Suppressor macrophage (primary cell): ENCODE measurements at regions not wholly inside any gene's neighbourhood (a gene's known extent, or its start where the extent isn't known, plus 50 kb on each side); places are given as distances from the start of the nearest gene placed in this dataset.
"Not testable (repeated sequence)": the region's sequence is repeated elsewhere in the genome, so short reads cannot be mapped to it uniquely, and the experiment has no call there.

Experiments used
- DNase-seq, 4 experiments: peaks; one replicate each; pipeline ENCODE4 v3.0.0-alpha.2; 2020 to 2022

DNA sequence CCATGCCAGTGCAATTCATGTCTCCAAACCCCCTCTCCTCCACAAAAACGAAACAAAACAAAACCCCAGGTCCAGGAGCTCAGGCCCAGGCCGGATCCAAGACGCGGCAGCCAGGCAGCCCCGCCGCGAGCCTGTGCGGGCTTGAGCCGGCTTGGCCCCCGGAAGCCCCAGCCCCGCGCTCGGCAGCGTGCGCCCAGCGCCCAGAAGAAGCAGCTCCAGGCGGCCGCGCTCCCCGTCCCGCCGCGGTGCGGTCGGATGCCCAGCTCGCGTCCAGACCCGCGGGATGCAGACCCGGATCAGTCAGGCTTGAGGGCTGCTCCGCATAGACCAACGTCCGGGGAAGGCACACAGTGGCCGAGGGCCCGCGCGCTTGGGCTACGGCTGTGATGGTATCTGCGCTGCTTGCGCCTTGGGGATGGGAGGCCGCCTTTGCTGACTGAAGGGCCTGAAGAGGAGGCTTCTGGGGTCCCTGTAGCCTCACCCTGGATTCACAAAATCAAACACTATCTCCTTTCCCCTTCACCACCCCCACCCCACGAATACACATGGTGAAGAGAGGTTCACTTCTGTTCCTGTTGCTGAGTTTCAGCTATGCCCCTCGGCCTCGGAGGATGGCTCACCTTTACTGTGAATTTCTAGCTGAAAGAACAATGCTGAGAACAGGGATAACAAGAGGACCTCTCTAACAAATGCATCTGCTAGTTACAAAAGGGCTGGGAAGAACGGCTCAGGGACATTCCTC, 79.9 kb upstream of the EN2 start:
- DNase-seq, result peak in 1 of 4 experiments; percentile 36

- DNase-seq, result no peak
These were observed 79.4 kb upstream of the EN2 start for GRCh38 chr7:155378580-155378934.

DNA sequence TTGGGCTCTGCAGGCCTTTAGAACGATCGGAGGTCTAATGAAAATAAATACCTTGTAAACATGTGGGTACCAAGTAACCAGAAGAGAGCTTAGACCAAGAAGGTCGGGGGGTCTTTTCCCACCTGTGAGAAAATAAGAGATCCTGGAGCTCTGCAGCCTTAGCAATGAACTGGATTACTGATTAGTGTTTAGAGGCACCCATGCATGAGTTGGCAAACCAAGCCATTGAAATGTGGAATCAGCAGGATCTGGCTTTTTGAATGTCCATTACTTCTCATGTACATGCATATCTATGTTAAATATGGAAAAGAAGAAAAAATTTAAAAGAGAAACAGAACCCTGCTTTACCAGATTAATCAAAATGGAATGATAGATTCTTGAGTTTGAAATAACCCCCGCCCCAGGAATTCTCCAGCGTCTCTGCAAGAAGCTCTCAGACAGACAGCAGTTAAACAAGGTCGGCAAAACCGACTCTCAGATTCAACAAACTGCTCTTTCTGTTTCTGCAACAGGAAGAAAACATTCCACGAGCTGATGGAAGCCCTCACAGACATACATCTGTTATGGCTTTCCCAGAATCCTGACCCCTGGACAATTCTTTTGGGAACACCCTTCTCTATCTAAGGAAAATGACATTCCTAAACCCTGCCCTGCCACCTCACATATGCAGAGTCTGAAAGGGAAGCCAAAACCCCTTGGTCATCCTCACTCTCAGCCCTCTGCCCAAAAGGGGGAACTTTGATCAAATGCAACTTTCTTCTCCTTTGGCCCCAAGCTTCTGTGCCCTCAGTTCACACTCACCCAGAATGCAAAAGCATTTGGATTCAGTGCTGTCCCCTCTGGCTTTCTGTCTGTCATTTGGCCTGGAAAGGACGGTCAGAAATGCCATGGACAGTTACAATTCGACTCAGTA, 78.7 kb upstream of the EN2 start:
- peak in 2 of 4 experiments; percentile 15 to 28 for DNase-seq

- DNase-seq, result peak; percentile 73 to 87 (median 82)
These were observed 77.6 kb upstream of the EN2 start for GRCh38 chr7:155380221-155380861.

DNA sequence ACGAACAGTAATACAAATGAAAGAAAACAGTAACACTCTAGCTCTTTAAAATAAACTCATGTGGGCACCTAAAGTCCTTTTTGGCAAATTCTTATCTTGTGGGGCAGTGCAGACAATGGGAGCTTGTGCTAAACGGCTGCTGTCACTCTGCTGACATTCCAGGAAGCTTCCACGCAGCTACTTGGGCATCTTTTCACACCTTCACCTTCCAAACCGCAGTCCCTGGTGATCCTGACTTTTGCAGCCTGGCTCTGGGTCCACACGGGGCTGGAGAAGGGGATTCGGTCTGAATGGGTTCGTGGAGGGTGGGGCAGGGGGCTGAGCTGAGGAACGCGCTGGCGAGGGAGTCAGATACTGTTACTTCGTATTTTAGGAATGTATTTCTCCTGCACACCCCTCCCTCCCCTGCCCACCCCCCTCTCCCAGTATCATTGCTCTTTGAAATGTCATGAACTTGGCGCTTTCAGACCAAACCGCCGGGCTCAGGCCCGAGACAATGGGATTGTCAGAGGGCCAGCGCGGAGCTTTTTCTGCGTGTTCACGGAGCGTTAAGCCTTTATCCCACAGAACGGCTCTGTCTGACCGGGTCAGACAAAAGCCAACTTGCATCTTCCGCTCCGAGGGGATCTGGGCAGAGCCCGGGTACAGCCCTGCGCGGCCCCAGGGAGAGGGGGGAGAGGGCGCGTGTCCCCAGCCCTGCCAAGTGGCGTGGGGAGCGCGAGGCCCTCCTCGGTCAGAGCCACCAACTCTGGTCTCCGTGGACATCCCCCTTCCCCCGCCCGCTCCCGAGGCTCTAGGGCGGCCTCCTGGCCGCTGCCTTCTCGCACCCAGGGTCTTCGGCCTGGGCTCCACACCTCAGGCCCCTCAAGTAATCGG, 76.7 kb upstream of the EN2 start:
- no peak for DNase-seq

DNA sequence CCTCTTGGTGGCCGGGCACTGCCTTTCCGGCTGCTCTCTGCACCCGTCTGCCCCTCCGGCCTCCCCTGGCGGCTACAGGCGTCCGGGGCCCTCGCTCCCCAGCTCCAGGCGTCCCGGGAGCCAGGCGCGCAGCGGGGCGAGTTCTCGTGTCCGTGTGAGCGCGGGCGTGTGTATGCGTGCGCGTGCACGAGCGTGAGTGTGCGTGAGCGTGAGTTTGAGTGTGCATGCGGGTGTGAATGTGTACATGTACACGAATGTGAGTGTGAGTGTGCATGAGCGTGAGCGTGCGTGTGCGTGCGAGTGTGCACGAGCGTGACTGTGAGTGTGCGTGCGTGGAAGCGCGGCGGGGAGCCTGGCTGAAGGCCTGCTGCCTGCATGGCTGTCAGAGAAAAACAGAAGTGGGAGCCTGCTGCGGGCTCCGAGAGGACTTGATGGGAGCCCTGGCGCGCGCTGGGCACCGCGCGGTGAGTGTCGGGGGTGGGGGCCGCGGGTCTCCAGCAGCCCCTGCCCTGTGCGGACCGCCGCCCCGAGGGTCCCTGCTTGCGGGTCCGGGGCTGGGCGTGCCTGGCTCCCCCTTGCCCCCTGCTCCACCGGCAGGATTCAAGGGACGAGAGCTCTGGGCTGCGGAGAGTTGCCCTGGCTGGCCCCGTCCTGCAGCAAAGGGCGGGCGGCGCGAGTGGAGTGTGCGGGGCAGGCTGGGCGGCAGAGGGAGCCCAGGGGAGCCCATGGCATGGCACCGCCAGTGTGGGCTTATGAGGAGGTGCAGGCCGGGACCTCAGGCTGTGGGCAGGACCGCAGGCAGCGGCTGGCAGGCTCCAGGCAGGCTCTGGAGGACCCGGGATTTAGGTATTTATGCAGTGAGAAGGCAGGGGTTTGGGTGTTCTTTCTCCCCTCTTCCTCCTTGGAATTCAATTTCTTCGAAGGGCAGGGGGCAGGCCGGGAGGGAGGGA, 75.8 kb upstream of the EN2 start:
- DNase-seq, result peak; percentile 19 to 64 (median 54)

DNA sequence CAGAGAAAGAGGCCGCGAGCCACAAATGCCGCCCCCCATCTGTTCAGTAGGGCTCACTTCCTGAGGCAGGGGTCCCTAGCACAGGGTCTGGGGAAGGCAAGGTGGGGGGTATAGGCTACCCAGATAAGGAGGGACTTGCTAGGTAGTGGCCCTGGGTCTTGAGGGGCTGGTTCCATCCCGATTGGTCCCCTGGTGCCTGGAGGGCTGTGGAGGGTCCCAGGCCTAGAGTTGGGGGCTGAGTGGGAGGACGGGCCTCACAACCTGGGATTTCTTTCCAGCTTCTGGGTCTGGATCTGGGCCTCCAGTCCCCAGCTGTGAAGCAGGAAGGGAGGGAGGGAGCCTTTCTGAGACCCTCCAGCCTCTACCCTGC, 75.1 kb upstream of the EN2 start:
- no peak for DNase-seq

DNA sequence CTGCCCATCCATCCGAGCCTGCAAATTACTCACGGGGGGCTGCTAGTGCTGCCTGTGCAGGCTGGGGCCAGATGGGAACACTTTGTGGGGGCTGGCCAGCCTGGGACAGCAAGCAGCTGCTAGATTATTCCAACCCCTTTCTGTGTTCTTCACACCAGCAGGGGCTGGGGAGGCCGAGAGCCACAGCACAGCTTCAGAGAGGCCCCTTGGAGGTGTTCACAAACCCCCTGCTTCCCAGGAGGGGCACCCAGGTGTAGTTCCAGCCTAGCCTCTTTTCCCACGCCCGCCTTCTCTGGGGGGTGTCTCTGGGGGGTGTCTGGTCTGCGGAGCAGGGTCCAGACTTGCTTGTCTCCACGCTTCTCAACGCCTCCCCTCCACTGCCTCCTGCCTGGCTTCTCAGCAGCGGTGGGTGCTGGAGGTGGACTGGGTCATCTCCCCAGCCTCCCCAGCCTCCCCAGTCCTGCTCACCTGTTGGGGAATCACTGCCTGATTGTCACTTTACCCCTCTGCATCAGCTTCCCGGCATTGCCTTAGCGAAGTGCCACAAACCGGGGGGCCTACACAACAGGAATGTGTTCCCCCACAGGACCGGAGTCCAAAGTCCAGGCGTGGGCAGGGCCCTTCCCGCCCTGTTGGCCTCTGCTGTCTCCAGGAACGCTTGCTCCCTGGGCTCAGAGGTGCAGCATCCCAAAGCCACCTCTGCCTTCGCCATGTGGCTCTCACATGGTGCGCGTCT, 74.0 kb upstream of the EN2 start:
- DNase-seq, result no peak

DNA sequence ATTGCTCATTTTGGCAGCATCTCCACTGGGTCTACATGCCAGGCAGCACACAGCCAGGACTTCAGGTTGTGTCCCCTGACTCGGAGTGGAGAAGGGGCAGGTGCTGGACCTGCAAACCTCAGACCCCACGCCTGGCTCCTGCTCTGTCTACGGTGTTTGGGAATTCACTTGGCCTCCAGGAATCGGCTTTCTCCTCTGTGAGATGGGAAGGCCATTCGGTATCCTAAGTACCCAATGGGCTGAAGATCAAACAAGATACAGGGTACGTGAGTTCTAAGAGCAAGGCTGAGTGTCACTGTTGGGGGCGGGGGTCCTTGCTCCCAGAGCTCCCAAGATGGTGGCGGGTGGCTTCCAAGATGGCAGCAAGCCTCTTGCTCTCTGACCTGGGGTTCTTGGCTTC, 73.2 kb upstream of the EN2 start:
- no peak for DNase-seq

- DNase-seq, result not testable (repeated sequence)
These were observed 72.7 kb upstream of the EN2 start for GRCh38 chr7:155385182-155385581.

DNA sequence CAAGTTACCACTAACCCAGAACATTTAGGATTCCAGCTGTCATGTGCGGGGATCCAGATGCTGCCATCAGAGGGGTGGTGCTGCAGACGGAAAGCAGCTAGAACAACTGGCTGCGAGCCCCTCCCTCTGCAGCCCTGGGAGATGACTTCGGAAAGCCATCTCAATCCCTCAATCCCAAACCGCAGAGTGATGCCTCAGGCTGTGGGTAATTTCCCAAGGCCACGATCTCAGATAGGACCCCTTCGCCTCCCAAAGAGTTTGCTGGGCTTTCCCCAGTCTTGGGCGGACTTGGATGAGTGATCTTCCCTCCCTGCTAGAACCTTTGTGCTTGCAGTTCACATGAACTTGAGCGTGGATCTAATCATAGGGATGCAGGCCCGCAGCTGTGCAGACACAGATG, 71.3 kb upstream of the EN2 start:
- no peak for DNase-seq

- DNase-seq, result no peak
These were observed 70.8 kb upstream of the EN2 start for GRCh38 chr7:155387066-155387620.

GRCh38 chr7:155388561-155388960, 69.4 kb upstream of the EN2 start:
- DNase-seq, result no peak

DNA sequence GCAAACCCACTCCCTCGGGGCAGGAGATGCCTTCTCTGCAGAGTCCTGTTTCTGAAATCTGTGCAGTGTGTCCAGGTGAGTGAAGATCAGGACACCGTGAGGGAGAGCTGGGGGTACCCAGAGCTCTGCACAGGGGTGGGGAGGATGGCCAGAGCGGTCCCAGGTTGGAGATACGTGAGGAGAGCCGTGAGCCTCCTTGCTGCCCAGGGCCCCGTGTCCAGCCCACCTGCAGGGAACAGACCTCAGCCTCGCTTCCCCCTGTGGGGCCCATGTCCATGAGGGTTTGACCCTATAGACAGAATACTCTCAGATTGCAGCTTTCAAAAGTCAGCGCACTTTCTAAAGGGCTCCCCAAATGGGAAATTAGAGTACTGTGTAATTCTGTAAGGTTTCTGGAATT, 66.5 kb upstream of the EN2 start:
- DNase-seq, result no peak

DNA sequence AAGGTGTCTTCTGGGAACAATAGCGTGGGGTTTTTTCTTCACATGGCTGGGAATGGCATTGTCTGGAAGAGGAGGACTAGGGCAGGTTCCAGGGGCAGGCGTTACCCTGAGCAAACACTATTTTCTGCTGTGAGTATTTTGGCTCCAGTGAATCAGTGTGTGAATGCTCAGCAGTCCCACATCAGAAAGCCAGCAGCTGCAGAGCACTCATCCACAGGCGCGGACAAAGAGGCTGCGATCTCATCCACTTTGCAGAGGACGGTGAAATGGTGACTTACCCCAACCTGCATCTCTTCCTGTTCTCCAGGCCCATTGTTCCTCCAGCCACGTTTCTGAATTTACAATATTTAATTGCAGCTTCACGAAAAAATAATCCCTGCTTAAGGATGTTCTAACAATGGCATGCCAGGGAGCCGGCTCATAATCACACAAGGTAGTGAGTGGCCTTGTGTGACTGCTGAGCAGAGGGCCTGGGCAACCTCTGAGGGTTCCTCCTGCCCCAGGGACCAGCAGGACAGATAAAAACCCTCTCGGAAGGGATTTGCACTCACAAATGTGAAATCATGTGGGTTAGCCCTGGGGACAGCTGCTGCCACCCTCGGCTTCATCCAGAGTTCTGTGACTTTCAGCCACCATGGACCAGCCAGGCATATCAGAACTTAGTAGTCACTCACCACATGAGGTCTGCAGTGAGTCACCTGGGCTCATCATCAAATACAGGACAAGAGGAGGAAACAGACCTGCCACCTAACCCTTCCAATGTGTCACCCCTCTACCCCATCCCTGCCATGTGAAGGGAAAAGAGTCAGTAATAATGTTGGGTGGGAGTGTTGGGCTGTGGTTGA, 65.0 kb upstream of the EN2 start:
- DNase-seq, result no peak

DNA sequence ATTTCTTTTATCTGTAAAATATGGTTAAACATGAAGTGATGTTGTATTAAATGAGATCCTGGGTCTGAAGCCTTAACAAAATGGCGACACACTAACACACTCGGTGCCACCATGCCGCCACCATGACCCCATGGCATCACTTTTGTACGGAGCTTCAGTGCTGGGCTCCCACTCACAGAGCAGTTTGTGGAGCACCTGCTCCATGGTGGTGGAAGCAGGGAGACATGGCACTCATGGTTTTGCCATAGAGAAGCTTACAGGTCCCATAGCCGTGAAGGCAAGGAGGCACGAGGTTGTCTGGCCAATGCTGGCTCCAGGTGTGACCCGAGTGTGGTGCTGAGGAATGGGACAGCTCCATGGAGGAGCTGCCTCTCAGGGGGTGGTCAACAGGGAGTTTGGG, 63.5 kb upstream of the EN2 start:
- DNase-seq, result no peak

DNA sequence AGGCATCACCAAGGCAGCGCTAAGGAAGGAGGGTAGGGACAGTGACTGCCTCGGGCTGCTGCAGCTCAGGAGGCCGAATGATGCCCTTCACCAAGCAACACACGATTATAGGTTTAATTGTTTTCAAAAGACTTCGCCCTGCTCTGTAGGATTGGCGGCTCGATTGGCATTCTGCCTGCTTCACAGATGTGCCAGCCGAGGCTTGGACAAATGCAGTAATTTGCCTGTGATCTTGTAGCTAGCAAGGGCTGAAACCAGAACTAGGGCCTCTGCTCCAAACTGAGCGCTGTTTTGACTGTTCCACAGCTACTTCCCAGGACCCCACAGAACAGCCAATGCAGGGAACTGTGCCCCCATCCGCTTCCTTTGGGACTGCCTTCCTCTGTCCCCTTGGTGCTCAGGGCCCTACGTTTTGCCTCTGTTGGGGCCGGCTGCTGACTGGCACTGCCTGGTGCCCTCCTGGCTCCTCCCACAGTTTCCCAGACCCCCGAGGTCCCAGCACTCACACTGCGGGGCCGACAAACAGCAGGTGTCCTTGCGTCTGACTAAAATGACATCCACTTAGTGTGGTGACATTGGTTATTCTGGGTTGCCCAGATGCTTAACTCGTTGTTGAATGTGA, 62.6 kb upstream of the EN2 start:
- DNase-seq, result no peak

- DNase-seq, result no peak
These were observed 61.3 kb upstream of the EN2 start for GRCh38 chr7:155396661-155397060.
